Medulla oblongata (tissue), 1 donor: ENCODE measurements at regions not wholly inside any gene's neighbourhood (a gene's known extent, or its start where the extent isn't known, plus 50 kb on each side); places are given as distances from the start of the nearest gene placed in this dataset.
"Not testable (repeated sequence)": the region's sequence is repeated elsewhere in the genome, so short reads cannot be mapped to it uniquely, and the experiment has no call there.

Experiments used
- DNase-seq: peaks from one replicate; pipeline ENCODE4 v3.0.0-alpha.2; 2015; ENCODE audit errors: extremely low spot score

DNA sequence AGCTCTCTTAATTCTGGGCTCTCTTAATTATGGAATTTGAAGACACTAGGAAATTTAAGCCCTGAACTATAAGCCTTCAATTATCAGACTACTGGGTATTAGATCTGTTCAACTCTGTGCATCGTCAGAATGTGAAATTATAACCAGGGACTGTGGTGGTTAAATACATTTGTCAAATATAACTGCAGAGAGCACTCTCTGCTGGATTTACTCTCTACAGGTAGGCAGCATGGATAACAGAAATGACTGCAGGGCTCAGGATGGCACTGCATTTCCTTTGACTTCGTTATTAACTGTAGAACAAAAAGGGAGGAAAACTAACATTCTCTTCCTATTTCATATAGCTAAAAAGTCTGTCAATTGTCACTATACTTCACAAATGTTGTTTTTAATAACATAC, 310.1 kb upstream of the RASGEF1B start:
- DNase-seq = no peak

DNA sequence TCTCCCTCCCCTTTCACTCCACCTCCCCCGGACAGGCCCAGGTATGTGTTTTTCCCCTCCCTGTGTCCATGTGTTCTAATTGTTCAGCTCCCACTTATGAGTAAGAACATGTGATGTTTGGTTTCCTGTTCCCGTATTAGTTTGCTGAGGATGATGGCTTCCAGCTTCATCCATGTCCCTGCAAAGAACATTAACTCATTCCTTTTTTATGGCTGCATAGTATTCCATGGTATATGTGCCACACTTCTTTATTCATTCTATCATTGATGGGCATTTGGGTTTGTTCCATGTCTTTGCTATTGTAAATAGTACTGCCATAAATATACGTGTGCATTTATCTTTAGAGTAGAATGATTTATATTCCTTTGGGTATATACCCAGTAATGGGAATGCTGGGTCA, 306.0 kb upstream of the RASGEF1B start:
- DNase-seq = not testable (repeated sequence)

DNA sequence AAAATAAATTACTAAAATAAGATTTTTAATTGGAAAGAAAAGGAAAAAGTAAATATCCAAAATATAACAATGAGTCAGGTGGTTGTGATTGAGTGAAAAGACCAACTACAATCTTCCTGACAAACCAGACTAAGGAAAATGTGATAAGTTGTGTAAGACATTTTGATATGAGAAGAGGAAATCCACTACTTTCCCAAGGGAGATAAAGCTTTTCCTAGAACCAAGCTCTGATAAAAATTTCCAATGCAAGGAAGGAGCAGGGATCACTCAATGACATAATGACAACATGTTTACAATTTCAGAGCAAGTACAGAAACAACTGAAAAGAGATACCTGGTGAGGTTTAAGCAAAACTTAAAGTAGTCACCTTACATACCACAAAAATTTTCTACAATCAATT, 305.1 kb upstream of the RASGEF1B start:
- DNase-seq = no peak

DNA sequence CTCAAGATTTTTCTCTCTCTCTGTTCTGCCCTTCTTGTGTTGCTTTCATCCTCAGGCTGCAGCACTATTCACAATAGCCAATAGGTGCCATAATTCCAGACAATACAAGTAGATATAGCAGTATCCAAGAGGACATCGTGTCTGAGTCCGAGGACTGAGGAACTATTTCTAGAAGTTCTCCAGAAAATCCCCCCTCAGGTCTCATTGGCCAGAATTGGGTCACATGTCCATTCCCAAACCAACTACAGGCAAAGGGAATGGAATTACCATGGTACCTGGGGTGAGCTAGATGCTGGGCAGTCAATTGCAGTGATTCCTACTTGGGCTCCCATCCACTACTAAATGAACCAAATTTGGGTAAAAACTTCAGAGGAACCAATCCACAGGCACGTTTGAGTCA, 301.9 kb upstream of the RASGEF1B start:
- DNase-seq = no peak

DNA sequence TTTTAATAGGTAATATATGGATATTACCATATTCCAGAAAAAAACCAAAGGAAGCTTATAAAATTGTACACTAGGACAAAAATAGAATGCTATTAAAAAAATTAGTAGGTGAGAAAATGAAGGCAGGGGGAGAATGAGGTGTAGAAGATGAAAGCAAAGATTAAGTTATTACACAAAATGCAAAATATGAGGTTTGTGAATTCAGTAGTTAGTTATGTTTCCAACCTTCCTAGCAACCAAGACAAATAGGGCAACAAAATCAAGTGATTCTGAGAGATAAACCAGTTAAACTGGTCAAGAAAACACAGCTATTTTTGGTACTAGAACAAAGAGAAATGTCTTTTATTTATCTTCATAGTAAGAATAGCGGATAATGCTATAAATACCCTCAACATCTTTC, 300.0 kb upstream of the RASGEF1B start:
- no peak for DNase-seq

DNA sequence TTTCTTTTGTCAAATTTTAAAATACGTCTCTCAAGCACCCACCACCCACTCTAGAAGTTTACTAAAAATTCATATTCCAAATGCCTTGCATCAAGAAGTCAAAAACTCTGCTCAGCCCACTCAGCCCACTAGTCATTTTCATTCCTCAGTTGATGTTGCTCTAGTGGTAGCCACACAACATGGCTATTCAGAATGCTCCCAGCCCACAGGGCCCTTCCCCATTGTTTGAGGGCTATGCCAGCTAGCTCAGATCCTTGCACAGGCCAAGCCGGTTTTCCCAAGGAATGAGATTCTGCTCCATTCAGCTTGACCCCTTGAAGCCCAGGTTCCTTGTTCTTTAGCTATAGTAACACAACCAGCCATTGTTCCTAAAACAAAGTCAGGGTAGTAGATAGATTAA, 297.5 kb upstream of the RASGEF1B start:
- no peak for DNase-seq

DNA sequence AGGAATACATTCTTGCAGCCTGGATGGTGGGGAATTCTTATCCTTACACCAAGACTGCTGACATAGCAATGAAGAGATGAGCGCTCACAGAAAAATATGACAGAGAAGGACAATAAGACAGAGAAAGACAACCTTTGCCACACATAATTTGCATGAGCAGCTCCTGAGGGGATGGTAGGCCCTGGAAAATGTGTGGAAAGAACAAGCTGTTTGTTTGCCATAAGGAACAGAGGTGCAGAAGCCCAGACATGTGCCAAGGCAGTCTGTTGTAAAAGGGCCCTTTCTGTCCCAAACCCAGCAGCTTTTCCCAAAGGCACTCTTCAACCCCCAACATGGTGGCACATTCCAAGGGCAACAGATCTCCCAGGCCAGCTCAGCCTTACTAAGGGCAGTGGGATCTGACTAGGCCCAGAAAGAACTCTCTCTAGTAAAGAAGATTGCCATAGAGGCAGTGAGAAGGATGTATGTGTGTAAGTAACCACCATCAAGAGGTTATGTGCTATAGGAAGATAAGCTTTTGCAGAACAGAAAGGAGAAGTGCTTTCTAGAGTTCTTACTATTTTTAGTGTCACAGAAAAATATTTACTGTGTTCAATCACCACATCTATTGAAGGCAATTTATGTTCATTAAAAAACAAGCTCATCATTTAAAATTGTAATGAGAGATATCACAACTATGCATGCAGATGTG, 287.0 kb upstream of the RASGEF1B start:
- DNase-seq = no peak

DNA sequence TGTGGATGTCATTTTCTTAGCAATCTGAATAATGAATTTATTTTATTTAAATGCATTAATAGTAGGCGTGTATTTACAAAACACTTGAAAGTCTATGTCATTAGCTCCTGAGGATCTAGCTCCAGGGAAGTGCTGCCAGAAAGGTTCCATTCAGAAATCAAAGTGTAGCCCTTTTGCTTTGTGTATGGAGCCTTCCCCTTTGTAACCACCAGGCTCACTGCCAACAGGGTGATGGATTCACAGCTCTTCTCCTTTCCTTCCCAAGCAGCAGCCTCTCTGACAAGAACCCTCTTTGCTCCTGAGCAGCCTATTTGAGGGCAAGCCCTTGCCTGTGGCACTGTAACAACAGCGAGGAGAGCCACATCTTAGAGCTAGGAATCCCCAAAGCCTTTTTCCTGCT, 286.0 kb upstream of the RASGEF1B start:
- DNase-seq = peak; percentile 89

DNA sequence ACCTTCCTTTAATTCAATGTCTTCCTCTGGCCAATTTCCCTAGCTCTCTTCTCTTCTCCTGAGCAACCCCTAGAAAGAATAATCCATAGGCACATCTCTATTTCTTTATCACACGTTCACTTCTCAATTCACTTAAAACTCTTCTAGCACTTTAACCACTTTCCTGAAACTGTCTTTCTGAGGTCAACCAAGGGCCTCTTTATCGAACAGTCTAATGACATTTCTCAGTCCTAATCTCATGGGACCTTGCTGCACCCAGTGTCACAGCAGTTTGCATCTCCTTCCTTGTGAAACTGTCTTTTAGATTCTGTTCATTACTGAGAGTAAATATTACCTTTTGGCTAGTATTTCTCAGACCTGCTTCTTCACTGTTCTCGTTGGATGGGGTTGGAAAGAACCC, 285.3 kb upstream of the RASGEF1B start:
- no peak for DNase-seq

DNA sequence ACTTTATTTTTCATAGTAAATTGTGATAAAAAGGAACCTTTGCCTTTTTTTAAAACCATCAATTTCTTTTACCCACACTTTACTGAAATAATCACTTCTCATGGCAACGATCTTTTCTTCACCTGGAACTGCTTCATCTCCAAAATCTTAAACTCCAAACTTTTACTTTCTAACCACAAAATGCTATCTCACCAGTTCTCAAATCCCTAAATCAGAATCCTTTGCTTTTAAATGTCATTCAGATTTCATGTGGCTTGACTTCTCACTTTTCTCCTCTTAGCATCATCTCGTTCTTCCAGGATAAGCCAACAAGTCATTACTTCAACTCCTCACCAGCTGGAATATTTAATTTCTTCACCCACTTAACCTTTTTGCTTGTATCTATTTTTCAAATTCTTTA, 284.3 kb upstream of the RASGEF1B start:
- no peak for DNase-seq

DNA sequence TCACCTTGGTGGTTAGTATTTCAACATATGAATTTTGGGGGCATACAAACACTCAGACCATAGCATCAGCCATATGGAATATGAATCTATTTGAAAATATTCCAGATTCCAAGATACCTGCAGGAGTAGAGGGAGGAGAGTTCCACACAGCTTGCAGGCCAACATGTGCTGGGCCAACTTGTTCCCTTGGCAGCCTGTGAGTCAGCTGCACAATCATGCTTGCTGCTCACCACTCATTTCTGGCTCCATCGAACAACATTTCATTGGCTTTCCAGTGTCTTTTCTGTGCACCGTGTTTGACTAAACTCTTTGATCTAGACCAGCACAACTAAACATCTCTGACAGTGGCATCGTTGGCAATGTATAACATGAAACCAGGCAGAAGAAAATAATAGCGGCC, 282.5 kb upstream of the RASGEF1B start:
- DNase-seq = no peak

DNA sequence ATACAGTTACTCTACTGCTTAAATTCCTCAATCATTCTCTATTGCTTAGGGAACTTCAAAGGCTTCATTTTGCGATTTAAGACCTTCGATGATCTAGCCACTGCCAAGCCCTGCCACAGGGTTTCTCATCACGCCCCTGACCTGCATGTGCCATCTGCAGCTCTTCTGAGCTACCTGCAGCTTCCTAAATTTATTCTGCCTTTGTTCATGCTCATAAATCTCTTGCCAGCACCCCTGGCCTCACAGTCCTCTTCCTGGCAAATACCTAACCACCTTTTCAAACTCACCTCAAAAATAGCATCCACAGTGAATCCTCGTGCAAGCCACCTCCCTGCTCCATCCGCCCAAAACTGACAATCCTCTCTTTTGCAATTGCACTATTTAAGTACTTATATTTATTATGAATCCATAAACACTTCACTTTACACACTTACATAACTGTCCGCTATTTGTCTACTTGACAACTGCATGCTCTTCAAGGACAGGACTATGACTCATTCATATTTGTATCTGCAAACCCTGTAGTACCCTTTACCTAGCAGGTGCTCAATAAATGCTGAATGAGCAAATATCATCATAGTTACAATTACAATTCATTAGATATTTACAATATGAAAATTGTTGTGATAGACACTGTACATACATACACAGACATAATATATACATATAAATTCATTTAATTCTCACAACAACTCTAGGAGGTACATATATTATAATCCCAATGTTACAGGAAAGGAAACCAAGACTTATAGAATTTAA, 280.0 kb upstream of the RASGEF1B start:
- DNase-seq = no peak

DNA sequence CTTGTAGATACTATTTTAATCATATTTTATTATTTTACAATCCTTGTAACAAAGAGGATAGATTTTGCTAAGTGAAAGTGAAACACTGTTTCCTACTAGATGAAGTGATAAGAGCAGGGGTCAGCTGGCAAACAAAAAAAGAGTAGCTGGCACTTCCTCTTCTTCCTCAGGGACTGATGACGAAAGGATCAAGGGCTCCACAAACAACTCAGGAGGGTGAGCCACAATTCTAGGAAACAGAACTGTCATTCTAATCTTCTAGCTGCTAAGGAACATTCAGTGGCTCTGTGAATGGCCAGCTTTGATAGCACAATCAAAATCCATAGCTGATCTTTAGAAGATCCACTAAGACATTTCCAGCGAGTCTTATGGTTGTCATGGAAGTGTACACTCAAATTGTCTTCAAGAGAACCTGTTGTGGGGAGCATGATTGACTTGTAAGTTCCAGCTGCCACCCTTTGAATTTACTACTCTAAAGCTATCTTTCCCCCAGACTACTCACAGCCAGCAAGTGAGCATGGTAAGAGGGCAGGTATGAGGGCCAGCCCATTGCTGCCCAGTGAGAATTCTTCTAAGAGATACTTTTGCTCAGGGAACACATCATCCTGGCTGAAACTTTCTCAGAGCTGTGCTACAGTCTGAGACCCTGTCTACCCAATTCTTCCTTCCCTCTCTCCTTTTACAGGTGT, 275.7 kb upstream of the RASGEF1B start:
- DNase-seq = peak; percentile 71

DNA sequence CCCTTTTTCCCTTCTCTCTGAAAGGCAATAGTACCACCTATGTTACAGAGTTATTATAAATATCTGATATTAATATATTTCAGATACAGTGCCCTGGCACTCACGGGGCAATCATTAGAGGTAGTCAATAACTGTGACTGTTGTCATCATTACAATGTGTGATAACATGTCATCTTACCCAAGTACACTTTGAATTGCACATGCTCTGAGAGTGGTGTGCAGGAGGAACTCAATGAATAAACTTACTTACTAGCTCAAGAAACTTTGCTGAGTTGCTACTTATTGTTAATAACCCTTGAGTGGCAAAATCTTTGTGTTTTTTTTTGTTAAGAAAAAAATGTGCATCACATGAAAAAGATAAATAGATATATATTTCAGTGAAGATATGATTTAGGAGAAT, 275.1 kb upstream of the RASGEF1B start:
- DNase-seq = no peak

DNA sequence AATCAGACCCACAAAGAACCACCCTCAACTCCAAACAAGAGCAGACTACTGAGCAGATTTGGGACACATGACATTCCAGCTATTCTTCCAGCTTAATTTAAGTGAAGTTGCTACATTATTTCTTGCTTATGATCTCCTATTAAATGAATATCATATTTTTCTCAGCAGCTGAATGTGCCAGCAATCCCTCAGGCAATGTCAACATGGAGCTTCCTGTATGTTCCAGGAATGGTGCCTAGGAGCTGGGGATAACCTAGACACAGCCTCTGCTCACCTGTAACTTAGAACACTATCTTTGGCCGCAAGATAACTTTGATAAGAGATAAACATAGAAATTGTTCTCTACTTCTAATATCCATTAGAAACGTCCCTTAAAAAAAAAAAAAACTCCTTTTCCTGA, 274.4 kb upstream of the RASGEF1B start:
- no peak for DNase-seq

DNA sequence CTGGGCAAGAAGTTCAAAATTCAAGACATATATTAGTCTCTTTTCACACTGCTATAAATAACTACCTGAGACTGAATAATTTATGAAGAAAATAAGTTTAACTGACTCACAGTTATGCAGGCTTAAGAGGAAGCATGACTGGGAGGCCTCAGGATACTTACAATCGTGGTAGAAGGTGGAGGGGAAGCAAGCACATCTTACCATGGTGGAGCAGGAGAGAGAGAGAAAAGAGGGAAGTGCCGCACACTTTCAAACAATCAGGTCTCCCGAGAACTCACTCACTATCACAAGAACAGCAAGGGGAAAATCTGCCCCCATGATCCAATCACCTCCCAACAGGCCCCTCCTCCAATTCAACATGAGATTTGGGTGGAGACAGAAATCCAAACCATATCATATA, 273.3 kb upstream of the RASGEF1B start:
- no peak for DNase-seq

DNA sequence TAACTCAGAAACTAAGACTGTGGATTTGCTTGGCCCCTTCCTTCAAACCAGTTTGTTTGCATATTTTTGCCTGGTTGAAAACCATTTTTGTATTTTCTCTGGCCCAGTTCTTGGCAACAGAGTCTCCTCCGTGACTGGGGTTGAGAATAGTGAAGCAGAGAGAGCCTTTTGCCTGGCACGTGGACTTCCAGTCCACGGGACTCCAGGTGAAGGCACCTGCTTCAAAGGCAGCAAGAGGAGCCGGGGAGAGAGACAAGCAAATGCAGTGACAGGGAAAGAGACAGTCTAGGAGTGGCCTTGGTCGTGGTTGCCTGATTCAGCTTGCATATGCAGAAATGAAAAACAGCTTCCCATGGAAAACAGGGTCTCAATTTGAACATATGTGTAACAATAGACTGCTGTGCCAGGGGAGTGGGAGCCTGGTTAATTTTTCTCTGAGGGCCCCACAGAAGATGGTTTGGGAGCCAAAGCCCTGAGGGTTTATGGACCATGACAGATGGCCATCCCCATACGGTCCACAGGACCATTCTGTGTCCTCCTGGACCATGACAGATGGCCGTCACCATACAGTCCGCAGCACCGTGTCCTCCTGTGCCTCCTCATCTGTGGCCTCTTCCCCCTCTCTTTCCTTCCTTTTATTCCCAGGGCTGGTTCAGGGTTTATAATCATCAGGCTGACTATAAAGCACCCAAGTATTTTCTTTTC, 272.2 kb upstream of the RASGEF1B start:
- DNase-seq = no peak

DNA sequence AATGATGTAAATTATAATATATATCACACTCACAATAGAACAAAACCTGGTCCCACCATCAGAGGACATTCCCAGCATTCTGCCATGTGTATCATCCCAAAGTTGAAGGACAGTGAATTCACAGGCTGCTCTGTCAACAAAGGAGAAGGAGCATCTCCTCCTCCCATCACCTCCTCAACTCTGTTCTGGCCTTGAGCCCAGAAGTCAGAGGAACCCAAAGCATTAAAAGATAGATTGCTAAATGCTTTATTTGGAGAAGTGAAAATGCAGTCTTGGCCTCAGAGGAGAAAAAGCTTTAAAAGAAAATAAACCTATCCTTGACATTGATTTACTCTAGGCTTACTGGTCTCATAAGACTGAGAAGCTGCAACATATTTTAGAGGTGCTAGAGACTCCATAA, 268.8 kb upstream of the RASGEF1B start:
- DNase-seq = peak; percentile 82

DNA sequence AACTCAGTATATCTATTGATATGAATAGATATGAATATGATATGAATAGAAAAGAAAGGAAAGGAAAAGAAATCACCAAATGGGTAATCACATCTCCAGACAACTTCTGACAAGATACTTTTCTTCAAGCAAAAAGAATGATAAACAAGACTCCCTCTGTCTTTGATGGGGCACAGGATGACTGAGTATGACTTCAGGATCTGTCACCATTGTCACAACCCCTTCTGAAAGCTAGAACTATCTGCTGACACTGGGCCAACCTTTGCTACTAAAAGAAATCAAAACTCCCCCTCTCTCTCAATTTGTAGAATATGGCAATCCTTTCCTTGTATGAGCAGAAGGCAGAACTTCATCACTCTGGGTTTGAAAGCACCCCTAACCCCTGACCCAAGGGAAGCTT, 267.2 kb upstream of the RASGEF1B start:
- no peak for DNase-seq

DNA sequence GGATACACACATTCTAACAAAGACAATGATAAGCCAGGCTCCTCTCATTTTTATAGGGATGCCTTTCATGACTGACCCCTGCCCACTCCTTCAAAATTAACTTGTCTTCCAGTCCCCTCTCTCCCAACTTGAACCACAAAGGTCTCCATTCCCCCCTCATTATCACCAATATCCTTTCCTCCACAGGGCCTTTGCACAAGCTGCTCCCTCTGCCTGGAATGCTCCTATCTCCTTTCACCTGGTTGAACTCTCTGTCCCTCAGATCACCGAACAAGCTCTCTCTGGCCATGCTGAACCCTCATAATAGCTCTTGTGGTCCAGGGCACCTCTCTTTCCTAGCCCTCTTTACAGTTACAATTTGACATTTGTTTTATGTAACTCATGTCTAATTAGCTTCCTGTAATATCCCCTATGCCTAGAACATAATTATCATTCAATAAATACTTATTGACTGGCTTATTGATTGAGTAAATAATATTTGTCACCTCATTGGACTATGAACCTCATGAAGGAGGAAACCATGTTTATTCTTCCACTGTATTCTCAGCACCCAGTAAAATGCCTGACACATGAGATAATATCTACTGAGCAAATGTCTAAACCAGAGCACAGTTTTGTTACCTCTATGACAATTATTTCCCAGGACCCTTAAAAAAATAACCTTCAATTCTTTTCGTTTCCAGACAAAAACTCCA, 266.3 kb upstream of the RASGEF1B start:
- DNase-seq = no peak

DNA sequence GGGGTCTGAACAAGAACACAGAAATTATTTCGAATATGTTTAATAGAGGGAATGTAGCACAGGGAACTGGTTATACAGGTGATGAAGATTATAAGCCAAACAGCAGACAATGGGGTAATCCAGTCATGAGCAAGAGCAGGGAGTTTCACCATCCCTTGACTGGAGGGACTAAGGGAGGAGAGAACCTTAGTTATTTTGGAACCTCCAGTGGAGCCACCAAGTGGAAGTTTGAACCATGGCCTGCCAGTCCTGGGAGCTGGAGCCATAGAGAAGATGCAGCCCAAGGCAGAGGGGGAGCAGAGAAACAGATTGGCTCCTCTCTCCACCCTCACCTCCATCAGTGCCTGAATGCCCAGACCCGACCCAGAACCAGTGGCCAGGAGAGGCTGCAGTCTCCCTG, 264.6 kb upstream of the RASGEF1B start:
- DNase-seq = no peak

DNA sequence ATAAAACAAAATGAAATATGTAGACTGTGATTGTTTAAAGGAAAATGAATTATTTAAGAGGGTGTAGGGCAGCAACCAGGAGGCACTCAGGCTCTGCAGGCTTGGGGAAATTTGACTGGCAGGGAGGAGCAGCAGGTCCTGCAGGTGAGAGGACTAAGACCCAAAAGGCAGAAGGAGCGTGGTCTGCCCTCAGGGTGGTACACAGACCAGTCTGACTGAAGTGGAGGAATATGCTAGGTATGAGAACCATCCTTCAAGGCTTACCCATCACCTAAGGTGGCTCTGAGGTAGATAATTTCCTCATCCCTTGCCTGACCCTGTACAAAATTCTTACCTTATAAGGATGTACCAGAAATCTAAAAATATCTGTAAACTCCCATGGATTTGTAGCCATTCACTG, 261.3 kb upstream of the RASGEF1B start:
- no peak for DNase-seq
